HUES64 (cell line): ENCODE measurements at regions not wholly inside any gene's neighbourhood (a gene's known extent, or its start where the extent isn't known, plus 50 kb on each side); places are given as distances from the start of the nearest gene placed in this dataset.
A peak's percentile ranks its signal among the peaks of the same experiment; 100 is the strongest.

Experiments
- H3K27ac ChIP-seq: 2 replicates; pipeline ENCODE4 v1.7.0; 2013; ENCODE audit warnings: low read depth, low read length, inconsistent platforms
- H3K27me3 ChIP-seq: 2 replicates; pipeline ENCODE4 v1.6.1; 2013; ENCODE audit warnings: mild to moderate bottlenecking, low read length; ENCODE audit not compliant: insufficient read depth
- H3K36me3 ChIP-seq: 2 replicates; pipeline ENCODE4 v1.6.1; 2013; ENCODE audit warnings: mild to moderate bottlenecking, low read length; ENCODE audit not compliant: insufficient read depth
- H3K4me1 ChIP-seq: 2 replicates; pipeline ENCODE4 v1.6.1; 2013; ENCODE audit warnings: mild to moderate bottlenecking, low read length, moderate library complexity; ENCODE audit not compliant: insufficient read depth
- H3K4me3 ChIP-seq: 2 replicates; pipeline ENCODE4 v1.5.1; 2013; ENCODE audit warnings: mild to moderate bottlenecking, low read length, moderate library complexity
- H3K9ac ChIP-seq: 2 replicates; pipeline ENCODE4 v1.6.1; 2013; ENCODE audit warnings: mild to moderate bottlenecking, low read depth, low read length
- H3K9me3 ChIP-seq: 2 replicates; pipeline ENCODE4 v1.6.1; 2013; ENCODE audit warnings: low read depth, low read length; ENCODE audit not compliant: insufficient read depth
- WGBS: fragments of 150-250, 120-280 bp; methylation state at CpG from one replicate; pipeline ENCODE4 v1.1.7; 2013; ENCODE audit warnings: missing lambda C conversion rate; 5-methylcytosine and 5-hydroxymethylcytosine counted together

DNA sequence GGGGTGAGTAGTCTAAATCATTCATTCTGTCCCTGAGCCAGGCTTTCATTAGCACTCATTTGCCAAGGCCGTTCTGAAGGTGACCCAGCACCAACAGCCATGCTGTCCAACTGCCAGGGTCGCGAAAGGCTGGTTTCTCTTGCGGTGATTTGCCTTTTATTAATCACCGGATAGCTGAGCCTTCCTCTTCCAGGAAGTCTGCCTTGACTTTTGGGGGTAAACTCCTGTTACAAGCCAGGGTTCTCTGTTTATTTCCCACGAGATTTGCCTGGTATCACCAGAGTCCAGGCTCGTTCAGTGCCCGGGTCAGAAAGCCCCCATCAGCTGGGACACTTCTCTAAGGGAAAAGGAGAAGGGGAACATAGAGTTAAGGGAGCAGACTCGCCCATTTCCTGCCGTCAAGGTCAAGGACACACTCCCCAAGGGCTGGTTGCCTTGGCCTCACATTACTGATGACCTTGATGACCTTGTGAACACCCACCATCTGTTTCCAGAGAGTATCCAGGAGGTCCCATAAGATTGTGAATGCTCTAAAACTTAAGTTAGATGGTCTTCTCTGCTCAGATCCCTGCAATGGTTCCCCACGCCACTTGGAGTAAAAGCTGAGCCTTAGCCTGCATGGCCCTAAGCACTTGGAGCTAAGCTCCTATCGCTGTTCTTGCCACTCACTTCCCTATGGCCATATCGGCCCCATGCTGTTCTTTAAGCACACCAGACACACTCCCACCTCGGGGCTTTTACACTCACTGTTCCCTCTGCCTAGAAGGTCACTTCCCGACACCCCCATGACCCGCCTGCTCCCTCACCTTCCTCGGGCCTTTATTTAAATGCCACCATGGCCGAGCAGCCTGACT is 96.0 kb upstream of the EPCAM start:
- H3K4me3 ChIP-seq, result 0 out of 2 replicates have a peak overlapping the region, but pooled peaks have one; percentile 48
- no peaks in the 10 kb centered on the region for H3K9me3 ChIP-seq
- 78% methylated on average over 18 of the region's 18 CpGs for WGBS
- no peaks in the 10 kb centered on the region for H3K36me3 ChIP-seq
- no peak overlapping the region for H3K9ac ChIP-seq
- peaks cover 8% of the 10 kb centered on the region for H3K4me1 ChIP-seq
- no peak overlapping the region for H3K27ac ChIP-seq
- H3K27me3 ChIP-seq, result no peaks in the 10 kb centered on the region

DNA sequence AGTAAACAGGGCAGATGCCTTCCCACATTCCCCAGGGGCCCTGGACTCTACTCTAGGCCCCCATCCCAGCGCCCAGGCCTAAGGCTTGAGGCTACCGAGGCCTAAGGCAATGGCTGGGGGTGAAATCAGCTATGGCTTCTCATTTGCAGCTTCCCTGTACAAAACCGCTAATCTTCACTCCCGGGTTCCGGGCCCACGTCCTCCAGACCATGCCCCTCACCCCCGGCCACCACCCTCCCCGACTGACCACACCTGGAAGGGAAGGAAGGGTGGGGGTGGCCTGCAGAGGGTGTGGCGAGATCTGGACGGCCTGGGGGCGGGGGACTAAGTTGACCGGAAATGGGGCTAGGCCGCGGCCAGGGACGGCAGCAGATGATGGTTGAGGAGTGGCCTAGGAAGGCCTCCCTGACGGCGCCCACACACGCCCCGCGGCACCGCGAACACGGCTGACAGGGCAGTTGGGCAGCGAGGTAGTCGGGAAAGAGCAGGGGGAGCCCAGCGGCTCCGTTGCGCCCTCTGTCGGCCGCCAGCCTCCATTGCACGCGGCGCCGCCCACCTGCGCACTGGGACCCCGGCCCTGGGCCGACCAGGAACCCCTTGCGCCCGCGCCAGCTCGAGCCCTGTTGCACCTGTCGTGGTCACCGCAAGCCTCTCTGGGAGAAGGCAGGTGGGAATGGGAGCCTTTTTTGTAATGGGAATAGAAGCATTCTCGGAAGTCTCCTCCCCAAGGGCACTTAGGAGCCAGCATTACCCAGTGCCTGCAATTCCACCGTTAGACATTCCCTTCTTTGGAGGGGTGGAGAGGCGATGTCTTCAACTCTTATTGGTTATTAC is 95.9 kb upstream of the CALM2 start:
- H3K27me3 ChIP-seq, result no peaks in the 10 kb centered on the region
- H3K4me1 ChIP-seq, result peaks cover 8% of the 10 kb centered on the region
- H3K36me3 ChIP-seq, result no peaks in the 10 kb centered on the region
- peak overlapping the region; percentile 48 for H3K4me3 ChIP-seq
- no peak overlapping the region for H3K27ac ChIP-seq
- H3K9ac ChIP-seq, result no peak overlapping the region
- WGBS, result 16% methylated on average over 44 of the region's 46 CpGs
- no peaks in the 10 kb centered on the region for H3K9me3 ChIP-seq

GRCh38 chr2:47271054-47272000 is 95.0 kb upstream of the CALM2 start:
- H3K9ac ChIP-seq, result no peak overlapping the region
- 90% methylated on average over 8 of the region's 9 CpGs for WGBS

DNA sequence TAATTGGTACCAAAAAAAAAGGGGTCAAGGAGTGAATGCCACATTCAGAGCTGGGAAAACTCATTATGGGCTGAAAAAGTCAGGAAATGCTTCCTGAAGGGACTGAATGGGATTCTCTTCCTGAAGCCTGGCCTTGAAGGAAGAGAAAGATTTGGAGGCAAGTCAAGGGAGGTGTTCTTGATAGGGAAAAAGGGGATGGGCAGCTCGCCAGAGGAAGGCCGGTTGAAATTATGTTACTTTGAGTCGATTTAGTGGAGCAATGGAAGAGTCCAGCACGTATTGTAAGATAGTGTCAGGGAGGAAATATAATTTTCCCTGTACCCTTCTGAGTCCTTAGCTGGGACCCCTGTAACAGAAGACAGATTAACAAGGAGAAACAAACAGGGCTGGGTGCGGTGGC is 94.1 kb upstream of the CALM2 start:
- no peak overlapping the region for H3K27ac ChIP-seq
- no peaks in the 10 kb centered on the region for H3K9me3 ChIP-seq
- no peaks in the 10 kb centered on the region for H3K36me3 ChIP-seq
- H3K9ac ChIP-seq, result no peak overlapping the region
- no peaks in the 10 kb centered on the region for H3K27me3 ChIP-seq
- WGBS, result 96% methylated on average over 5 of the region's 5 CpGs
- H3K4me3 ChIP-seq, result no peak overlapping the region
- peaks cover 16% of the 10 kb centered on the region for H3K4me1 ChIP-seq

More at GRCh38 chr2:47271054-47272000, 95.0 kb upstream of the CALM2 start:
- H3K27ac ChIP-seq, result no peak overlapping the region
- no peaks in the 10 kb centered on the region for H3K36me3 ChIP-seq
- H3K9me3 ChIP-seq, result no peaks in the 10 kb centered on the region
- H3K27me3 ChIP-seq, result no peaks in the 10 kb centered on the region
- no peak overlapping the region for H3K4me3 ChIP-seq
- H3K4me1 ChIP-seq, result peaks cover 12% of the 10 kb centered on the region

GRCh38 chr2:47269316-47270232 is 93.3 kb upstream of the CALM2 start:
- Histone ChIP-seq H3K9ac (no peak overlapping the region), H3K4me1 (peaks cover 24% of the 10 kb centered on the region), H3K36me3 (no peaks in the 10 kb centered on the region), H3K9me3 (no peaks in the 10 kb centered on the region), H3K27ac (no peak overlapping the region), H3K27me3 (no peaks in the 10 kb centered on the region), H3K4me3 (no peak overlapping the region)
- WGBS, result 74% methylated on average over 5 of the region's 5 CpGs

DNA sequence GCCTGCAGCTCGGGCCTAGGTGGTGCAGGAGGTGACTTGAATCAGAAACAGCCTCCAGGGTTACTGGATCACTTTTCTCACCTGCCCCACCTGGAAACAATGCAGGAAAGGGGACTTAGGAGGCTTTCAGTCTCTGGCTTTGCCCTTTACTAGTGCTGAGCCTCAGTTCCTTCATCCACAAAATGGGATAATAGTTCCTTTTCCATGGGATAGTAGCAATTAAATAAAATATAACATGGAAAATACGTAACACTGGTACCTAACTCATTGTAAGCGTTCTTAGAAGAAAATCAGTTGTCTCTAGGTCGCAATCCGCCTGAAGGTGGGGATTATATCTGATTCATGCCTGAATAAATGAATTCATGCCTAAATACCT is 91.4 kb upstream of the CALM2 start:
- H3K4me1 ChIP-seq, result peaks cover 25% of the 10 kb centered on the region
- no peak overlapping the region for H3K9ac ChIP-seq
- no peak overlapping the region for H3K4me3 ChIP-seq
- H3K36me3 ChIP-seq, result no peaks in the 10 kb centered on the region
- no peaks in the 10 kb centered on the region for H3K27me3 ChIP-seq
- 91% methylated on average over 5 of the region's 5 CpGs for WGBS
- no peaks in the 10 kb centered on the region for H3K9me3 ChIP-seq
- H3K27ac ChIP-seq, result no peak overlapping the region

GRCh38 chr2:47266939-47267710 is 90.8 kb upstream of the CALM2 start:
- Histone ChIP-seq H3K4me1 (peaks cover 25% of the 10 kb centered on the region), H3K9me3 (no peaks in the 10 kb centered on the region), H3K27me3 (no peaks in the 10 kb centered on the region), H3K27ac (no peak overlapping the region), H3K4me3 (no peak overlapping the region), H3K9ac (no peak overlapping the region), H3K36me3 (no peaks in the 10 kb centered on the region)
- WGBS, result 66% methylated on average over 7 of the region's 8 CpGs

DNA sequence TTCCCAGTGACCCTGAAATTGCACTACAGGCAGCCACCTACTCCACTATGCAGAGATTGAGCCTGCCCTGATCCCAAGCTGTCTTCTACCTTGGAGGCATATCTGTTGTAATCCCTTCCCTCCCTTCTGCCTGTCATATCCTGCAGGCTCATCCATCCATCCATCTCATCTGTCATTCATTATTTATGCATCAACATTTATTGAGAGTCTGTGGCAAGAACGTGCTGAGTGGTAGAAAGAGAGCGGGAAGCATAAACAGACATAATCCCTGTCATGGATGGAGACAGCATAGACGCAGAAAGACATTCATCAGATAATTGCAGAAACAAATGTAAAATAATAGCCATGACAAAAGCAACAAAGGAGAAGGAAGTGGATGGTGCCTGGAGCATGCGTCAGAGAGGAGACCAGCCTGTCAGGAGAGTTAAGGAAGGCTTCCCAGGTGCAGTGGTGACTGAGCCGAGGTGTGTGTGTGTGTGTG is 89.5 kb upstream of the CALM2 start:
- 60% methylated on average over 5 of the region's 5 CpGs for WGBS
- H3K4me1 ChIP-seq, result peaks cover 25% of the 10 kb centered on the region
- no peak overlapping the region for H3K27ac ChIP-seq
- H3K27me3 ChIP-seq, result no peaks in the 10 kb centered on the region
- H3K9me3 ChIP-seq, result no peaks in the 10 kb centered on the region
- H3K4me3 ChIP-seq, result no peak overlapping the region
- H3K9ac ChIP-seq, result no peak overlapping the region
- no peaks in the 10 kb centered on the region for H3K36me3 ChIP-seq

GRCh38 chr2:47265158-47265557 is 88.8 kb upstream of the CALM2 start:
- 64% methylated on average over 8 of the region's 8 CpGs for WGBS
- H3K9ac ChIP-seq, result no peak overlapping the region
- no peak overlapping the region for H3K27ac ChIP-seq
- H3K9me3 ChIP-seq, result no peaks in the 10 kb centered on the region
- no peaks in the 10 kb centered on the region for H3K27me3 ChIP-seq
- H3K4me1 ChIP-seq, result peaks cover 25% of the 10 kb centered on the region
- H3K36me3 ChIP-seq, result no peaks in the 10 kb centered on the region
- no peak overlapping the region for H3K4me3 ChIP-seq
